ENCODE measurements at regions not wholly inside any gene's neighbourhood (a gene's known extent, or its start where the extent isn't known, plus 50 kb on each side); places are given as distances from the start of the nearest gene placed in this dataset.

GRCh38 chr10:60536529-60537114 lies 146.9 kb upstream of the ANK3 start:
- no peak for DNase-seq (ENCODE audit: low spot score, unreplicated experiment)
- H3K4me1 Mint-ChIP-seq (ENCODE audit: low read depth) = peaks cover 7% of the 10 kb centered on the region
- no peaks in the 10 kb centered on the region for H3K27me3 Mint-ChIP-seq
- no peaks in the 10 kb centered on the region for H3K9me3 Mint-ChIP-seq (ENCODE audit: low read depth)
- H3K4me3 Mint-ChIP-seq (ENCODE audit: low read depth) = no peak overlapping the region
- no peaks in the 10 kb centered on the region for H3K36me3 Mint-ChIP-seq (ENCODE audit: insufficient read depth)
- H3K27ac Mint-ChIP-seq = no peak overlapping the region
- TF ChIP-seq CTCF (IDR thresholded peaks at IDR 0.05; ENCODE audit: unreplicated experiment) = no peak

DNA sequence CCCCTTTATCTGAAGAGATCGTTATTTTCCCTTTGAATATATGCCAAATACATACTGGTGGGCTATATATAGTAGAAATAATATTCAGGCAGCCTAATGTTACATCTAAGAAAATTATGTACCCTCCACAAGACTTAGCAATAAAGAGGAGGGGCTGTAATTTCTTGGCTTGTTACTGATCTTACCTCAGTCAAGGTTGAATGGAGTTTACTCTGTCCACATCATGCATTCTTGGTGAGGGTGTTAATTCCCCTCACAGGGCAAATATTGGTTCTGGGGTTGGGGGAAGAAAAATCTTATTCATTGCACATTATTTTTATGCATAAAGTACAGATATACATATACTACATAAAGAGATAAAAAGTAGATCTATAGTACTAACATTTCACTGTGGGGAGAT lies 145.8 kb upstream of the ANK3 start:
- Mint-ChIP-seq H3K27me3 (no peaks in the 10 kb centered on the region), H3K4me3 (ENCODE audit: low read depth) (no peak overlapping the region), H3K4me1 (ENCODE audit: low read depth) (peaks cover 7% of the 10 kb centered on the region), H3K27ac (no peak overlapping the region), H3K36me3 (ENCODE audit: insufficient read depth) (no peaks in the 10 kb centered on the region), H3K9me3 (ENCODE audit: low read depth) (no peaks in the 10 kb centered on the region)
- no peak for TF ChIP-seq CTCF (IDR thresholded peaks at IDR 0.05; ENCODE audit: unreplicated experiment)
- DNase-seq (ENCODE audit: low spot score, unreplicated experiment) = no peak

GRCh38 chr10:60534761-60535389 lies 145.2 kb upstream of the ANK3 start:
- H3K27me3 Mint-ChIP-seq = no peaks in the 10 kb centered on the region
- H3K4me3 Mint-ChIP-seq (ENCODE audit: low read depth) = no peak overlapping the region
- no peak overlapping the region for H3K27ac Mint-ChIP-seq
- DNase-seq (ENCODE audit: low spot score, unreplicated experiment) = no peak
- peaks cover 7% of the 10 kb centered on the region for H3K4me1 Mint-ChIP-seq (ENCODE audit: low read depth)
- TF ChIP-seq CTCF (IDR thresholded peaks at IDR 0.05; ENCODE audit: unreplicated experiment) = no peak
- no peaks in the 10 kb centered on the region for H3K36me3 Mint-ChIP-seq (ENCODE audit: insufficient read depth)
- no peaks in the 10 kb centered on the region for H3K9me3 Mint-ChIP-seq (ENCODE audit: low read depth)

GRCh38 chr10:60532696-60533468 lies 143.2 kb upstream of the ANK3 start:
- no peak for TF ChIP-seq CTCF (IDR thresholded peaks at IDR 0.05; ENCODE audit: unreplicated experiment)
- DNase-seq (ENCODE audit: low spot score, unreplicated experiment) = no peak
- Mint-ChIP-seq H3K36me3 (ENCODE audit: insufficient read depth) (no peaks in the 10 kb centered on the region), H3K27ac (no peak overlapping the region), H3K9me3 (ENCODE audit: low read depth) (no peaks in the 10 kb centered on the region), H3K4me1 (ENCODE audit: low read depth) (peaks cover 7% of the 10 kb centered on the region), H3K27me3 (no peaks in the 10 kb centered on the region), H3K4me3 (ENCODE audit: low read depth) (no peak overlapping the region)

DNA sequence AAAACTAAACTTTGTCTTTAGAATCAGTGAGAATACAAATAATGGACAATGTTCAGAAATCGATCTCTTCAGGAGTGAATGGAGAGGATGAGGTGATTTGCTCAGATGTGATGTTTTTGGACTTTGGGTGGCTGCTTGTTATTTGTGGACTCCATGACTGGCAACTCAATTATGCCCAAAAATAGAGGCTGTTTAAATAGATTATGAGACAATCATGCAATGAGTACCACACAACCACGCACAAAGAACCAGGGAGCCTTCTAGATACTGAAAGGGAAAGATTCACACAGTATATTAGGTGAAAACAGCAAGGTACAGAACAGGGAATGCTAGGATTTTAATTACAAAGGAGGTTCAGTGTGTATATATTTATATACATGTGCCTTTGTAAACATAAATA lies 141.3 kb upstream of the ANK3 start:
- no peak for TF ChIP-seq CTCF (IDR thresholded peaks at IDR 0.05; ENCODE audit: unreplicated experiment)
- no peak overlapping the region for H3K4me3 Mint-ChIP-seq (ENCODE audit: low read depth)
- H3K36me3 Mint-ChIP-seq (ENCODE audit: insufficient read depth) = no peaks in the 10 kb centered on the region

More for the DNA sequence above, 141.3 kb upstream of the ANK3 start:
- H3K4me1 Mint-ChIP-seq (ENCODE audit: low read depth) = peaks cover 7% of the 10 kb centered on the region
- no peak overlapping the region for H3K27ac Mint-ChIP-seq
- H3K27me3 Mint-ChIP-seq = no peaks in the 10 kb centered on the region
- no peak for DNase-seq (ENCODE audit: low spot score, unreplicated experiment)
- no peaks in the 10 kb centered on the region for H3K9me3 Mint-ChIP-seq (ENCODE audit: low read depth)

Data from progenitor cell of endocrine pancreas (in vitro differentiated cells).